Type B pancreatic cell (in vitro differentiated cells): ENCODE measurements at regions not wholly inside any gene's neighbourhood (a gene's known extent, or its start where the extent isn't known, plus 50 kb on each side); places are given as distances from the start of the nearest gene placed in this dataset.

ENCODE experiments used
- DNase-seq: peaks from one replicate; pipeline ENCODE4 v3.0.0; 2021; ENCODE audit warnings: mixed read lengths; ENCODE audit not compliant: unreplicated experiment; ENCODE audit errors: extremely low spot score
- H3K27ac Mint-ChIP-seq: 2 replicates; pipeline ENCODE4 v1.8.0; 2021; ENCODE audit warnings: mild to moderate bottlenecking, mixed read lengths
- H3K27me3 Mint-ChIP-seq: 2 replicates; pipeline ENCODE4 v1.8.0; 2021; ENCODE audit warnings: mixed read lengths
- H3K36me3 Mint-ChIP-seq: 2 replicates; pipeline ENCODE4 v1.8.0; 2021; ENCODE audit warnings: mixed read lengths
- H3K4me1 Mint-ChIP-seq: one replicate; pipeline ENCODE4 v1.8.0; 2021; ENCODE audit warnings: mixed read lengths; ENCODE audit not compliant: unreplicated experiment
- H3K4me3 Mint-ChIP-seq: 2 replicates; pipeline ENCODE4 v1.8.0; 2021; ENCODE audit warnings: mild to moderate bottlenecking, mixed read lengths
- H3K9me3 Mint-ChIP-seq: 2 replicates; pipeline ENCODE4 v1.8.0; 2021; ENCODE audit warnings: mixed read lengths
- CTCF ChIP-seq: fragments of 200-600 bp; sonication (generic); conservative IDR thresholded peaks from 2 replicates; pipeline ENCODE4 v1.5.0; 2021; ENCODE audit warnings: antibody characterized with exemption, mild to moderate bottlenecking

- TF ChIP-seq CTCF: no peak
- Mint-ChIP-seq H3K9me3 (no peaks in the 10 kb centered on the region), H3K4me3 (no peak overlapping the region)
Measured at GRCh38 chr6:40075056-40075590, 140.9 kb upstream of the MOCS1 start.

GRCh38 chr6:40074306-40075055, 140.2 kb upstream of the MOCS1 start:
- Mint-ChIP-seq H3K4me3 (peak overlapping the region; percentile 33), H3K27me3 (peaks cover 24% of the 10 kb centered on the region), H3K36me3 (no peaks in the 10 kb centered on the region), H3K4me1 (peaks cover 5% of the 10 kb centered on the region), H3K27ac (peak overlapping the region; percentile 20), H3K9me3 (no peaks in the 10 kb centered on the region)
- no peak for DNase-seq
- TF ChIP-seq CTCF: no peak

More at GRCh38 chr6:40075056-40075590, 140.9 kb upstream of the MOCS1 start:
- DNase-seq: no peak
- H3K27ac Mint-ChIP-seq: no peak overlapping the region
- no peaks in the 10 kb centered on the region for H3K36me3 Mint-ChIP-seq
- peaks cover 5% of the 10 kb centered on the region for H3K4me1 Mint-ChIP-seq
- H3K27me3 Mint-ChIP-seq: peaks cover 24% of the 10 kb centered on the region

DNA sequence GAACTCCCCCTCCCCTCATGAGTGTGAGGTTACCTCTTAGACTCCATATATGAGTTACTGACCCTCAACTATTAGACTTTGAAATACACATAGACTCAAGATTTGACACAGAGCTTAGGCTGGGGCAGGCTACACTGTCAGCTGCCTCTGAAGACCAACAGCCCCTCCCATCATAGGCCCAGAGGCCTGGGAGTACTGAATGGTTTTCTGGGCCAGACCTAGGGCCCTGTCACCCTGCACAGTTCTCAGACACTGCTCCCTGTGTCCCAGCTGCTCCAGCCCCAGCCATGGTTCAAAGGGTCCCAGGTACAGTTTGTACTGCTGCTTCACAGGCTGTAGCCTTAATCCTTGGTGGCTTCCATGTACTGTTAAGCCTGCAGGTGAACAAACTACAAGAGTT, 132.1 kb upstream of the MOCS1 start:
- Mint-ChIP-seq H3K9me3 (peaks cover 4% of the 10 kb centered on the region), H3K4me1 (no peaks in the 10 kb centered on the region), H3K36me3 (no peaks in the 10 kb centered on the region), H3K27ac (no peak overlapping the region), H3K4me3 (no peak overlapping the region), H3K27me3 (peaks cover 13% of the 10 kb centered on the region)
- no peak for DNase-seq
- no peak for TF ChIP-seq CTCF

DNA sequence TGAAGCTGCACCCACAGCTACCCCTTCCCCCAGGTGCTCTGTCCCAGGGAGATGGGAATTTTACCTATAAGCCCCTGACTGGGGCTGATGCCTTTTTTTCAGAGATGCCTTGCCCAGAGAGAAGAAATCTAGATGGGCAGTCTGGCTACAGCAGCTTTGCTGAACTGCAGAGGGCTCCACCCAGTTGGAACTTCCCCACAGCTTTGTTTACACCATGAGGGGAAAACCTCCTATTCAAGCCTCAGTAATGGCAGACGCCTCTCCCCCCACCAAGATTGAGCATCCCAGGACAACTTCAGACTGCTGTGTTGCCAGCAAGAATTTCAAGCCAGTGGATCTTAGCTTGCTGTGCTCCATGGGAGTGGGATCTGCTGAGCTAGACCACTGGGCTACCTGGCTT, 122.6 kb upstream of the MOCS1 start:
- no peak for TF ChIP-seq CTCF
- peaks cover 9% of the 10 kb centered on the region for H3K27me3 Mint-ChIP-seq

DNA sequence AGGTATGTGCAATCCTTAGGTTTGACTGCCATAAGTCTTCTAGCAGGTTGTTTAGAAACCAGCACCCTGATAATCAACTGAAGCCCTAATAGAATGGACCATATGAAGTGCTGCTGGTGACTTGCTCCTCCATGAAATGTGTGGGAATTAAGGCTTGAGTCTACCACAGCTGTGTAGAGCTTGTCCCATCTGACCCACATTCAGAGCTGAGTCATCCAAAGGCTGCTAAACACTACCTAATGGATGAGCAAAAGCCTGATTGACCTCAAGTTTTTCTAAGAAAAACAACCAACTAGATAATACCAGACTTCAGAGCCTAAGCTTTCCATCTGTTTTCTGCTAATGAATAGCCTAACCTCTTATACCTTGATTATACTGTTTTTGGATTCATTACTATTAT, 120.3 kb upstream of the MOCS1 start:
- Mint-ChIP-seq H3K27me3 (peaks cover 22% of the 10 kb centered on the region), H3K4me1 (no peaks in the 10 kb centered on the region), H3K36me3 (no peaks in the 10 kb centered on the region), H3K4me3 (no peak overlapping the region), H3K27ac (no peak overlapping the region), H3K9me3 (peaks cover 3% of the 10 kb centered on the region)
- DNase-seq: no peak
- no peak for TF ChIP-seq CTCF

More for the DNA sequence above, 122.6 kb upstream of the MOCS1 start:
- no peak for DNase-seq
- Mint-ChIP-seq H3K9me3 (peaks cover 5% of the 10 kb centered on the region), H3K4me1 (no peaks in the 10 kb centered on the region), H3K4me3 (no peak overlapping the region), H3K27ac (no peak overlapping the region), H3K36me3 (no peaks in the 10 kb centered on the region)
